GM19023 (cell line): ENCODE measurements at regions not wholly inside any gene's neighbourhood (a gene's known extent, or its start where the extent isn't known, plus 50 kb on each side); places are given as distances from the start of the nearest gene placed in this dataset.

Experiments
- ATAC-seq: cut with Tn5 transposase; IDR thresholded peaks from one replicate; pipeline ENCODE4 v1.9.1; 2021; ENCODE audit warnings: mild to moderate bottlenecking, moderate library complexity; ENCODE audit not compliant: unreplicated experiment

DNA sequence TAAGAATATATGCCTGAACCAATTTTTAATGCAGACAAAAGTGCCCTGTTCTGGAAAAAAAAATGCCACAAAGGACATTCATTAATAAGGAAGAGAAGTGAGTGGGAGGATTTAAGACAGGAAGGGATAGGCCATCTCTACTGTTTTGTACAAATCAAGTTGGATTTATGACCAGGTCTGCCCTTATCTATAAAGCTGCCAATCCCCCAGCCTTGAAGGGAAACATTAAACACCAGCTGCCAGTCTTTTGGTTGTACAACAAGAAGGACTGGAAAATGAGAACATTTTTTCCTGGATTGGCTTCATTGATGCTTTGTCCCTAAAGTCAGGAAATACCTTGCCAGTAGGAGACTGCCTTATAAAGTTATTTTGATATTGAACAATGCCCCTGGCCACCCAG, 444.0 kb downstream of the NPHP4 start:
- ATAC-seq: no peak

DNA sequence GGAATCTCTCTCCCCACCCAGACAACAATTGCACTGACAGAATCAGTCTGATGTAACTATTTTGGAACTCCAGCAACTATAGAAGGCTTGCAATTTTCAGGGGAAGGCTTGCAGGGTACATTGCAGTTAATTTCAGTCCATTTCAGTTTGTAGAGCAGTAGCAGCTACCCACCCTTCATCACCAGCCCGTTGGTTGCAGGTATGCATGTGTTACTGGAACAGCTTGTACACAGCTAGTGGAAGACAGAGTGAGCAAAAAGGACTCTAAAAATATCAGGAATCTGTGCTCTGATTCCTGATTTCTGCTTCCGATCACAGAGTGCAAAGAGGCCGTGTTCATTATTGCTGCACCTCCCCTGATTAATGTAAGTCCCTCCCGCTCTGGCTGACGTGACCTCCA, 449.0 kb downstream of the NPHP4 start:
- ATAC-seq: no peak

DNA sequence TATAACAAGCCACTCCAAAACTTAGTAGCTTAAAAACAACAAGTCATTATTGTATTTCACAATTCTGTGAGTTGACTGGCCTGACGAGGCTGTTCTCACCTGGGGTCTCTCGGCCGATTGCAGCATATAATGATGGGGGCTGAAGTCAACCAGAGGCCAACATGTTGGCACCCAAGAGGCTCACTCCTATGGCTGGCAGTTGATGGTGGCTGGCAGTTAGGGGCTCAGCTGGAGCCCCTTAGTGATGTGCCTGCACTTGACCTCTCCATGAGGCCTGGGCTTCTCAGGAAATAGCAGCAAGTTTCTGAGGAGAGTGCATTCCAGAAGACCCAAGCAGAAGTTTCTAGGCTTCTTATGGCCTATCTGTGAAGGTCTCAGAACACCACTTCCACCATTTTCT, 459.4 kb downstream of the NPHP4 start:
- ATAC-seq: no peak

DNA sequence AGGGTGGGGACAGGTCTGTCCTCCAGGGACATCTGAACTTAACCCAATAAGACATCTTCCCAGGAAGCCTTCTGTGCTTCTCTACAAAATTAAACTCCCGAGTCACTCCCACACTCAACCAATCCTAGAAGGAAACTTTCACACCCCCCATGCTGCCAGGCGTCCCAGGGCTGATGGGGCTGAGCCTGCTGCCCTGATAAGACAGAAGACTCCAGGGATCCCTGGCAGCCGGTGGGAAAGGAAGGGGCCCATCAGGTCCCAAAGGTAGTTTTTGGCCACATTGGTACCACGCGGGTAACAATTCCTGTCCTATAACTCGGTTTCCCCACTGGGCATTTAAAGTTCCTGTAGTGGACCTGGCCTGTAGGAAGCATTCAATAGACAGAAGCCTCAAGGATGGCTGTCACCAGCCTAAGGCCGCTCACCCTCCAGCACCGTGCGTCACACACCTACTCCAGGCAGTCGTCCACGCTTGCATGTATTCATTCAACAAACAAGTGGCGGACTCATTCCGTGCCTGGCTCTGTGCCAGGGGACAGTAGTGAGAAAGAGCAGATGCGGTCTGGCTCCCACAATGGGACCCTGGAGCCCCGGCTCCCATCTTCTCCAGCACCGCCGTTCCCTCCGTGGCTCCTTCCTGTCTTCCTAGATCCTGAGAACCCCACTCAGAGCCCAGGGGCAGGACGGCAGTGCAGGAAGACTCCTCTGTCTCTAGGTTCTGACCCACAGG, 465.2 kb downstream of the NPHP4 start:
- ATAC-seq: no peak

DNA sequence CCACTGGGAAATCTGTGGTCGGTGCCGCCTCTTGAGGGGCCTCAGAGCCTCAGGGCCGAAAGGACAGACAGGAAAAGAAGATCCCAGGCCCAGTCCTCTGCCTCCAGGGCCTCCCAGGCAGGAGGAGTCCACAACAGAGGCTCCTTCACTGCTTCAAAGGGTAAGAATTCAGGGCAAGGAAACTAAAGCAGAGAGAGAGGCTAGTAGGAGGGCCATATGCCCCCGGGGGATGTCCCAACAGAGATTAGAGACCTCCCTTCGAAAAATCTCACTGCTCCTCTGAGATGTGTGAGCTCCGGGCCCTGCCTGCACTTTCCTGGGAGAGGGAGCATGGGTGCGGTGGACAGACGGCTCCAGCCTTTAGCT, 465.9 kb downstream of the NPHP4 start:
- ATAC-seq: no peak

DNA sequence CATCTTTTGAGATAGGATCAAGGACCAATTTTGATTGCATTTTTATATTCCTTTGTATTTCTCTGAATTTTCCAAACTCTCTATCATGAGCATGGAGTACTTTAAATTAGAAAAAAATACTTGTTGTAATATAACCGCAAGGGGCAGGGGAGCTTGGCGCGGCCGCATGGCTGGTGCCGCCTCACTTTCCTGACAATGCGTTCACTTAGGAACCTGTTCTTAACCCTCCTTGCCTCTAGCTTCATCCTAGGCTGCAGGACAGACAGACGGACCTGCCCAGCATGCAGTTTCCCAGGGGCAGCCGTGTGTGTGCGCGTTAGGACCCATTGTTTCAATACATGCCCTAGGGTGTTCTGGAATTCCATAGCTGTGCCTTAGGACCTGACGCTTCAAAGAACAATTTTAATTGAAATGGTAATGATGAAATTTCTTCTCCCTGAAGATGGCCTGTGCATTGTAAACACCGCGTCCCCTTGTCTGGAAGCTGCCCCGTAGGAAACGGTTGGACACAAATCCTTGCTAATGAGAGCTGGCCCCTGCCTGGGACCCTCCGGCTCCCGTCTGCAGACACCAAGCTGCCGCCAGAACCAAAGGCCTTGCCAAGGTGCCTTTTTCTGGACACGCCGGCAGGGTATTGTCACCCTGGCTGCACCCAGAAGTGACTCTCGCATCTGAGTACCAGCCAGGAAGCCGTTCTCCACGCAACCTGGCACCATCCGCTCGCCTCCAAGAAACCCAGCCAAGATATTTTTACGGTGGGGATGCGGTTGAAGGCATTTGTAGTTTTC, 466.4 kb downstream of the NPHP4 start:
- no peak for ATAC-seq

DNA sequence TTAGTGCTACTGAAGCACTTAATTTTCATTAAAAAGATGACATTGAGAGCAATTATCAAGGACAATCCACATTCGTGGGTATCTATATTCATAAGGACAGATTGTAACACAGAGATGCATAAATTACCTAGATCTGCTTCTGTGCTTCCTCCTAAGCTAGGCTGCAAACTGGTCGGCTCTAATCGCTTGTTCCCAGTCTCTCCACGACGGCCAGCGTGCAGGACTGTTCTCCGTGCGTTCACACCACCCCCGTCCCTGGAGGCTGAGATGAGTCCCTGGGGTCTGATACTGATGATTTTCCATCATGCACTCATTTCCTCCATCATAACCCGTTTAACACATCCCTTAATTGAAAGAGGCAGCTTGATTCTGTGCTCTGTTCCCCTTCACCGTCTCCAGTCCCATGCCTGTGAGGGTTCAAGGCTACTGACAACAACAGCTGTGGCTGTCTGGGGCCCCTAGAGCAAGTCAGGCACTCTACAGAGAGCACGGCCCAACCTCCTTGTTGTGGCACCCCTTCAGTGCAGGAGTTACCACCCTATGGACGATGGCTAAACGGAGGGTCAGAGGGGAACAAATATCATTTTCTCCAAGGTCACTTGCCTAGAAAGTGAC, 469.6 kb downstream of the NPHP4 start:
- ATAC-seq: no peak

DNA sequence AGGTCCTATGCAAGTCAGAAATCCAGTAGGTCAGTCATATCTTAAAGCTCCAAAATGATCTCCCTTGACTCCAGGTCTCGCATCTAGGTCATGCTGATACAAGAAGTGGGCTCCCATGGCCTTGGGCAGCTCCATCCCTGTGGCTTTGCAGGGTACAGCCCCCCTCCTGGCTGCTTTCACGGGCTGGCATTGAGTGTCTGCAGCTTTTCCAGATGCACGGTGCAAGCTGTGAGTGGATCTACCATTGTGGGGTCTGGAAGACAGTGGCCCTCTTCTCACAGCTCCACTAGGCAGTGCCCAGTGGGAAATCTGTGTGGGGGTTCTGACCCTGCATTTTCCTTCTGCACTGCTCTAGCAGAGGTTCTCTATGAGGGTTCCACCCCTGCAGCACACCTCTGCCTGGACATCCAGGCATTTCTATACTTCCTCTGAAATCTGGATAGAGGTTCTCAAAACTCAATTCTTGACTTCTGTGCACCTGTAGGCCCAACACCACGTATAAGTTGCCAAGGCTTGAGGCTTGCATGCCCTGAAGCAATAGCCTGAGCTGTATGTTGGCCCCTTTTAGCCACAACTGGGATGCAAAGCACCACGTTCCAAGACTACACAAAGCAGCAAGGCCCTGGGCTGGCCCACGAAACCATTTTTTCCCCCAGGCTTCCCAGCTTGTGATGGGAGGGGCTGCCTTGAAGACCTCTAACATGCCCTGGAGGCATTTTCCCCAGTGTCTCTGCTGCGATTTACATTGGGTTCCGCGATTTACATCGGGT, 472.7 kb downstream of the NPHP4 start:
- ATAC-seq: no peak

DNA sequence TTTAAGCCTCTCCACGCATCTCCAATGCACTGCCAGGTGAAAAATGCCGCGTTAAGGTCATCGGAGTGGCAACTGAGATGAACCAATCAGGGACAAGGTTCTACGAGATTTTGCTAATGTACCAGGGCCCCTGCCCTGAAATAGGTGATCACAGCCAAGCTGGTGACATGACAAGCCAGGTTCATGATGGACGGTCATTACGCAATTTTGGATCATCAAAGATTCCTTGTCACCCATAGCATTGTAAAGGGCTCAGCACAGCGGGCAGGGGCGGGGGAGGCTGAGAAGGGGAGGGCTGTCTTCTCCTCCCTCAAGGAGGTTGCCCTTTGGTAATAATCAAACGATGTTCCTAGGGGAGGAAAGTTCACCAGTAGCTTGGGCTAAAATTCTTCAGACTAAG, 475.5 kb downstream of the NPHP4 start:
- no peak for ATAC-seq

DNA sequence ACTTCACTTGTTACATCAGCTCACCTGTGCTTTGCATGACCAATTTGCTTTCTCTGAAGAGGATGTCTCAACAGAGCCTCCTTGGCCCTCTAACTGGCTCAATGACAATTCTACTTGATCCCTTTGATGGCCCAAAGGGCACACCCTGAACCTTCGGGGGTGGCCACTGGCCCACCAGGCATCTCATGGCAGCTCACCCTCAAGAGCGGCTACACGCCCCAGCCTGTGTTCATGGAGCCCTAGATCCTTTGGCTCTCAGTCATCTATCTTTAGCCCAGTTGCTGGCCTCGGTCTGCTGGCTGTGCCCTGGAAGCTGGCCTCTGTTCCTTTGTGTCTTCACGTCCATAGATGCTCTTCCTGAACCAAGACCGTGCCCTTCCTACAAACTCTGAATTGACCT, 476.7 kb downstream of the NPHP4 start:
- ATAC-seq: no peak

DNA sequence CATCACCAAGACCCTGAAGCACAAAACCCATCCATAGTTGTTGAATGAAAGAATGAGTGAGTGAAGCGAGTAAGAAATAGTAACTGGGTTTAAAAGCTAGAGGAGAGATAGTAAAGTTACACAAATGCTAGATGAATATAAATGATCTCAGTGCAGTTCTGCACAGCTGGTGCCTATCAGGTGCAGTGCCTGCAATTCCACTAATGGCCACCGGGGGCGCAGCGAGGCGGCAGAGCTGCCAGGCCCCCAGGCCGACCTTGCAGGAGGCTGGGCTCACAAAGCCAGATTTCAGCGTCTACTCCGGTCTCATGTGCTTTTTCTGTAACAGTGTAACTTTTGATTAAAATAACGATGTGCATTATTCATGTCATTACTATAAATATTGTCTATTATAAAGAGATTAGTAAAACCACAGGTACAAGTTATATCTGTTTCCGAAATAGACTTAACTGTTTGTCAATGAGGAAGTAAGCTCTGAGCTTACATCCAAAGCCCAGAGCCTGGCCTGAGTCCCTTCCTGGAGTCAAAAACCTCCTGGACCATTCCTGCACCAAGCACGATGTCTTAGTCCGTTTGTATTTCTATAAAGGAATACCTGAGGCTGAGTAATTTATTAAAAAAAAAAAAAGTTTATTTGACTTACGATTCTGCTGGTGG, 477.6 kb downstream of the NPHP4 start:
- ATAC-seq: peak; percentile 60

DNA sequence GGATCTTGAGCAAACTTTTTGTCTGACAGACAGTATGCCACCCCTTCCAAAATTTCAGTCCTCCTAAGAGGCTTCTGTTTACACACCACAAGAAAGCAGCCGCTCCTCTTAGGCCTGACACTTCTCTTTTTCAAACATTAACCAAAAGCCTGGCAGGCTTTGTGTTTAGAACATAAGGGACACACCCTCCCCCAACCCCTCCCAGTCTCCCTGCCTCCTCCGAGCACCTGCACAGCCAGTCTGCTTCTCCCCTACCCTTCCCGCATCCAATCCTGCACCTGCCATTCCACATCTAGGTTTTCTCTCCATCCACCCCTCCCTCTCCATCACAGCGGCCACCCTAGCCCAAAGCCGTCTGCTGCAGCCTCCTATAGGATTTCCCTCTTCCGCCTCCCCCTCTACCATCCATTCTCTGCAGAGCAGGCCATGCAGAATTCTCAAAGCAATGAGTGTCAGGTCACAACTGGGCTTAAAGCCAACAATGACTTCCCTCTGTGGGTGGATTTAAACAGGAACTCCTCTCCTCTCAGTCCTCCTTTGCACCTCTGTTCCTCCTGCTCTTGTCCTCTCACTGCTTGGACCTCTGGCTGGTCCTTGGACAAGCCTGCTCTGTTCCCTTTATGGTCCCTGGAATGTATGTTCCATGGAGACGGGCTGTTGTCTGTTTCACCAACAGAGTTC, 478.2 kb downstream of the NPHP4 start:
- no peak for ATAC-seq

DNA sequence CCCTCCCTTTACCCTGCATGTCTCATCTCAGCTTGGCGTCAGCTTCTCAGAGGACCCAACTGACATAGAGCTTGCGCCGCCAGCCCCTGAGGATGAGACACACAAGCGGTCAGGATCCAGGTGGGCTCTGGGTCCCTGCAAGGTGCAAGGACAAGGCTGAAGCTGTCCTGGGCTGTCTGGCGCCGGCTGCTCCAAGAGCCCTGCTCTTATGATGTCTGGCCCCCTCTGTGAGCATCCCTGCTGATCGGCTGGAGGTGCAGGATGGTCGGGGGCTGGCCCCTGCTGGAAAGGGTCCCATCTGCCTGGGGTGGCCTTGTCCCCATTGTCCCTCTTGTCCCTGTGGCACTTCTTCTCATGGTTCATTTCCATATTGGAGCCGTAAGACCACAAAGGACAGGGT, 479.0 kb downstream of the NPHP4 start:
- no peak for ATAC-seq

DNA sequence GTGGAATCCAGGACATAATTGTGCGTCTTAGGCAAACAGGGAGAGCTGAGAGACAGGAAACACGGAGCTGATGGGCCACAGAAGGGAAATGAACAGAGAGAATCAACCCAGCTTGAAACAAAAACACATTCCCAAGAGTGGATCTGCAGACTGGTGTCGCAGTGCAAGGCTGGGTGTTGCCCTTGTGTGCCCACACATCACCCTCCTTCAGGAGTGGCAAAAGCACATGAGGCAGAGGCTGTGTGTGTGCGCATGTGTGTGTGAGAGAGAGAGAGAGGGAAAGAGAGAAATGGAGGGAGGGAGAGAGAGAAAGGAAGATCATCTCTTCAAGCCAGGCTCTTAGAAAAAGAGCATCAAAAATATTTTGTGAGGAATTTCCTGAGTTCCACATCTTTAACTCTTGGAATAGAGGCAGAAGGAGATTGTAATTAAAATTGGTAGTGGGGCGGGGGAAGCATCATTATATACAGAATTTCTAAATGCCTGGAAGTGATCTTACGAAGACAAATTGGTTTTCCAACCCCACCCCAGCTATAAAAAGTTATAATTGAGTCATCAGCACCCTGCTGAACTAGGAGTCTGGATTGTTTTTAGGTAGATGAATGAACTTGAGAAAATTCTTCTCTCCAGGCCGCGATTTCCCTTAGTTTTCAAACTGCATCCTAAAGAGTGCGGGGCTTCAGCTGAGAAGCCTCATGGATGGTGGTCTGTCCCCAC, 480.7 kb downstream of the NPHP4 start:
- ATAC-seq: no peak

DNA sequence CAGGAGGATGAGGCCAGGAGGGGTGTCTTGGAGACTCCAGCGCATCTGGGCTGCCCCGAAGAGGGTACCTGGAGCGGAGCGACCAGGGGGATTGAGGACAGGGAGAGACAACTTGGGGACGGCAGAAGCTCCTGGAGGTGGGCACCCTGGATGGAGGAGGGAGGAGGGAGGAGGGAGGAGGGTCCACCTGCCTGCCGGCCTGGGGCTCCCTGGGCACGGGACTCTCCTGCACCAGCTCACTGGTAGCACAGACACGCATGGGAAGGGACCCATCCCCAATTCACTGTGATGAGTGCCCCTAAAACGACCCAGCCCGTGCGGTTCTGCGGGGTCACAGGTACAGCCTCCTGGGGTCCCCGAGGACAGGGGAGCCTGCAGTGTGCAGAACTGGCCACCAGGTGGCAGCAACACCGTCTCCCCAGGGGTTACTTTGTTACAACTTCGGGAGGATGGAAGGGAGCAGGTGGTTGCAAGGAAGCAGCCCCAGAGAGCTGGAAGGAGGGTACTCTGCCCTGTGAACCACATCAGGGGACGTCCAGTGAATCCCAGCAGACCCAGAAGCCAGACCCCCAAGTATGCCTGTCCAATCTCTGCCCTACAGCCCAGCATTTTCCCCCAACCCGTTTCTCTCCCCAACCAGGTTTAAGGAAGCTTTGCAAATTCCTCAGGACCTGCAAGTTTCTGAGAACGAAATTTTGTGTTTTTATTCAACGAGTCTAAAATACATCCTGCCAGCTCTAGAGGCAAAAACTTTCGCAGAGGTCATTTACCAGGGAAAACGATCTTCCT, 482.4 kb downstream of the NPHP4 start:
- no peak for ATAC-seq

DNA sequence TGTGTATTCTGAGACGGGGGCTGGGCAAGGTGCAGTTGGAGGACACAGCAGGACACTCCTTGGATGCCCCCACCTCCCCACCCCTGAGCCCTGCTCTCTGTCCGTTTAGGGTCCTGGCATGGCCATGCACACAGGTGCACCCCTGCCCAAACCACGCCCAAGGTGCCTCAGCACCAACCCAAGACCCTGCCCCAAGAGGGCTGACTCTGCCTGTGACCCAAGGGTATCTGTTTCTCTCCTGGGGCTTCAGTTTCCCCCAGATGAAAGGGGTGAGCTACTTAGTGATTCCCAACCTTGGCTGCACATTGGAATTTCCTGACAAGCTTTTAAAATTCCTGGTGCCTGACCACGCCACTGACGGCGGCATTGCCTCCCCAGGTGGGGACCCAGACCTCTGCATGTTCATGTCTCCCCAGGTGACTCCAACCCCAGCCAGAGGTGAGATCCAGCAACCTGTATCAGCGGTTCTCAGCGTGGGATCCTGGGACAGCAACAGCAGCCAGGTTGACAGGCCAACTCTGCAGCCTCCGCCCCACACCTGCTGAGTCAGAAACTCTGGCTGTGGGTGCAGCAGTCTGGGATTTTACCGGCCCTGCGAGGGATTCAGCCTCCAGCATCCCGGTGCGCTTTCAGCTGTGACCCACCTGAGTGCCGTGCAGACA, 483.4 kb downstream of the NPHP4 start:
- no peak for ATAC-seq

DNA sequence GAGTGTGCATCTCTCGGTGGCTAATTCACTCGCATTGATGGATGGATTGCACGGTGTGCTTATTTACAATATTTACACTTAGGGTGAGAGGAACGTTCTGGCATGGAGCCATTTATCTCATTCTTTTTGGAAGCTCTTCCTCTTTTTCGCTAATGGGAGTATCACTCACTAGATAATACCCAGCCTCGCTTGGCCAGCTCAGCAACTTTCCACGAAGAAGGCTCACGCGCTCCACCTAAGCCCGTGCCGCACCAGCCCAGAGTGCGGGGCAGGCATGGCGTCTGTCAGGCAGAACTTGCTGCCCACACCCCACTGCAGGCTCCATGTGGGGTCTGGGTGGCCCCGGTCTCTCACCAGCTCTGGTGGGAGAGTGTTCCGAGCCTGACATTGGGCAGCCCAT, 484.9 kb downstream of the NPHP4 start:
- ATAC-seq: no peak

DNA sequence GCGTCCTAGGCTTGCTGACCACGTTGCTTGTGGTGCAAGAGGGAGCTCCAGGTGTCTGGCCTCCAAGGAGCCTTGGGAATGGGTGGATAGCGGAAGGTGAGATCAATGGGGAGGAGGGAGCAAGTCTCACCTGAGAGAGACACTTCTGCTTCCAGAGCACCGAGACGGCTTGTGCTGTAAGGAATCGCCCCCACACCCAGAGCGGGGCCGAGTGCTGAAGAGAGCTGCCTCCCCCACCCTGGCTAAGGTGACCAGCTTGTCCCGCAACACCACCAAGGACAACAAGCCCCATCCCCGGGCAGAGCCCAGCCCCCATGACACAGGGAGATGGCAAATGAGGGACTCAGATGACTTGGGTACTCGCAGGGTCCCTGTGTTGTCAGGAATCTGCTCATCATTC, 485.6 kb downstream of the NPHP4 start:
- no peak for ATAC-seq
